ENCODE measurements at regions not wholly inside any gene's neighbourhood (a gene's known extent, or its start where the extent isn't known, plus 50 kb on each side); places are given as distances from the start of the nearest gene placed in this dataset.

DNA sequence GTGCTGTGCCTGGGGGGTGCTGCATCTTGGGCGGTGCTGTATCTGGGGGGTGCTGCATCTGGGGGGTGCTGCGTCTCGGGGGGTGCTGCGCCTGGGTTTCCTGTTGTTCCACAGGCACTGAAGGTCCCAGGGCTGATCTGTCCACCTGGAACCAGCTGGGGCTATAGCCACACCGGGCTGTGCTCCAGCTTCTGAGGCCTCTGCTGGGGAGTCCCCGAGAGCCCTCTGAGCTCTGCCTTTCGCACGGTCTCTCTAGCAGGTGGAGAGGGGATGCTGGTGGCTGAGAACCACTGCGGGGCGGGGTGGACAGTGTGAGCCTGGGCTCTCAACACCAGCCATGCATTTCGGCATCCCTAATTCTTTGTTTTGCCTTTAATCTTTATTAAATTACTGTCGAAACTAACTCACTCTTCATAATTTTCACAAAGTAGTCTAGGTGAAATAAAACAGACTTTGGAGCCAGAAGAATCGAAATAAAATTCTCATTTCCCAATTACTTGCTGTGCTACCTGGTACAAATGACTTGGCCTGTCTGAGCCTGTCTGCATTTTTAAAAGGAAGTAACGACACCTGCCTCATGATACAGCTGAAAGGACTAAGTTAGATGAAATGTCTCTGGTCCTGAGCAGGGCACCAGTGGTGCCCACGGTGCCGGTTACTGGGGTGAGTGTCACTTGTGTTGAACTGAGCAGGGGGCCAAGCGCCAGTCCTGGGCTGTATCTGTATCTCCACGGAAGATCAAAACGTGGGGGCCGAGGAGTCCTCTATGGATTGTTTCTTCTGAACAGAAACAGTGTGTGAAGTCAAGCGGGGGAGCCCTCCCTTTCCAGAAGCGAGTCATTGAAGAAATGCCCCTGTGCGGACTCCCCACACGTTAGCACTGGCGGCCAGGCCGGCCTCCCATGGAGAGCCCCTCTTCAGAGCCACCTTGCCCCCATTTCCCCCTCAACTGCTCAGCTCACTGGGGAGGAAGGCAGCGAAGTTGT, 142.0 kb downstream of the ASB1 start:
- no peak for TF ChIP-seq POLR2A (IDR thresholded peaks at IDR 0.05)
- TF ChIP-seq, protein P1, sequence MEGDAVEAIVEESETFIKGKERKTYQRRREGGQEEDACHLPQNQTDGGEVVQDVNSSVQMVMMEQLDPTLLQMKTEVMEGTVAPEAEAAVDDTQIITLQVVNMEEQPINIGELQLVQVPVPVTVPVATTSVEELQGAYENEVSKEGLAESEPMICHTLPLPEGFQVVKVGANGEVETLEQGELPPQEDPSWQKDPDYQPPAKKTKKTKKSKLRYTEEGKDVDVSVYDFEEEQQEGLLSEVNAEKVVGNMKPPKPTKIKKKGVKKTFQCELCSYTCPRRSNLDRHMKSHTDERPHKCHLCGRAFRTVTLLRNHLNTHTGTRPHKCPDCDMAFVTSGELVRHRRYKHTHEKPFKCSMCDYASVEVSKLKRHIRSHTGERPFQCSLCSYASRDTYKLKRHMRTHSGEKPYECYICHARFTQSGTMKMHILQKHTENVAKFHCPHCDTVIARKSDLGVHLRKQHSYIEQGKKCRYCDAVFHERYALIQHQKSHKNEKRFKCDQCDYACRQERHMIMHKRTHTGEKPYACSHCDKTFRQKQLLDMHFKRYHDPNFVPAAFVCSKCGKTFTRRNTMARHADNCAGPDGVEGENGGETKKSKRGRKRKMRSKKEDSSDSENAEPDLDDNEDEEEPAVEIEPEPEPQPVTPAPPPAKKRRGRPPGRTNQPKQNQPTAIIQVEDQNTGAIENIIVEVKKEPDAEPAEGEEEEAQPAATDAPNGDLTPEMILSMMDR (IDR thresholded peaks at IDR 0.05) = no peak
- no peak for TF ChIP-seq POLR2AphosphoS5 (IDR thresholded peaks at IDR 0.05)

Measured in gastroesophageal sphincter (tissue), 3 donors.